PC-3 (cell line): ENCODE measurements at regions not wholly inside any gene's neighbourhood (a gene's known extent, or its start where the extent isn't known, plus 50 kb on each side); places are given as distances from the start of the nearest gene placed in this dataset.

Source experiments
- ATAC-seq: fragments of 200-7000 bp; cut with Tn5 transposase; 2 replicates; pipeline ENCODE4 v1.9.1; 2020; ENCODE audit warnings: mild to moderate bottlenecking, moderate library complexity
- BruUV-seq: library from RNA; stranded (reverse); fragments of 400-500 nt; replicated peaks from 2 replicates; lab custom pipeline; 2021; lab: Mats Ljungman, UMichigan
- CTCF ChIA-PET: fragments of 300-600 bp; sonication (Branson Sonifier 250); formaldehyde crosslinking; loops from one replicate; lab custom pipeline; 2022; ENCODE audit warnings: antibody characterized with exemption; lab: Charles Lee
- POLR2A ChIA-PET: fragments of 300-600 bp; sonication (Branson Sonifier 250); formaldehyde crosslinking; loops from one replicate; lab custom pipeline; 2022; ENCODE audit warnings: antibody characterized with exemption; ENCODE audit not compliant: unreplicated experiment; lab: Charles Lee
- DNase-seq: peaks from one replicate; pipeline ENCODE4 v3.0.0-alpha.2; 2015
- H2AFZ ChIP-seq: fragments of 300-600 bp; sonication (generic); 2 replicates; pipeline ENCODE4 v1.6.0; 2016; ENCODE audit warnings: antibody characterized with exemption, low read length
- H3F3A ChIP-seq: fragments of 300-600 bp; sonication (generic); one replicate; pipeline ENCODE4 v1.6.0; 2017; ENCODE audit warnings: antibody characterized with exemption, low read length, control low read depth, mild to moderate bottlenecking; ENCODE audit not compliant: unreplicated experiment
- H3K27ac ChIP-seq: fragments of 300-600 bp; sonication (generic); 2 replicates; pipeline ENCODE4 v1.5.1; 2016; ENCODE audit warnings: mild to moderate bottlenecking, low read length
- H3K27me3 ChIP-seq: fragments of 300-600 bp; sonication (generic); 2 replicates; pipeline ENCODE4 v1.6.1; 2016; ENCODE audit warnings: low read length, mixed read lengths
- H3K36me3 ChIP-seq: fragments of 300-600 bp; sonication (generic); 2 replicates; pipeline ENCODE4 v1.6.1; 2016; ENCODE audit warnings: low read depth, mixed run types, low read length, mixed read lengths
- H3K4me1 ChIP-seq: fragments of 300-600 bp; sonication (generic); 2 replicates; pipeline ENCODE4 v1.5.1; 2016; ENCODE audit warnings: low read length; ENCODE audit not compliant: insufficient read depth
- H3K4me2 ChIP-seq: fragments of 300-600 bp; sonication (generic); 2 replicates; pipeline ENCODE4 v1.6.0; 2016; ENCODE audit warnings: low read length
- H3K4me3 ChIP-seq: fragments of 300-600 bp; sonication (generic); 2 replicates; pipeline ENCODE4 v1.5.1; 2016; ENCODE audit warnings: mild to moderate bottlenecking, low read length, mixed read lengths
- H3K79me2 ChIP-seq: fragments of 300-600 bp; sonication (generic); 2 replicates; pipeline ENCODE4 v1.6.1; 2017; ENCODE audit warnings: low read length, mixed read lengths
- H3K9ac ChIP-seq: fragments of 300-600 bp; sonication (generic); 2 replicates; pipeline ENCODE4 v1.6.0; 2016; ENCODE audit warnings: mild to moderate bottlenecking, low read length
- H3K9me2 ChIP-seq: fragments of 300-600 bp; sonication (generic); replicated peaks from 2 replicates; pipeline ENCODE4 v1.6.1; 2016; ENCODE audit warnings: mixed run types, low read length, mixed read lengths
- H3K9me3 ChIP-seq: fragments of 300-600 bp; sonication (generic); 2 replicates; pipeline ENCODE4 v1.6.1; 2016; ENCODE audit warnings: low read length, mixed read lengths
- H4K20me1 ChIP-seq: fragments of 300-600 bp; sonication (generic); 2 replicates; pipeline ENCODE4 v1.6.1; 2016; ENCODE audit warnings: low read length, mixed read lengths
- CTCF ChIP-seq: fragments of 300-600 bp; sonication (generic); conservative IDR thresholded peaks from 2 replicates; pipeline ENCODE4 v1.5.1; 2017; ENCODE audit warnings: antibody characterized with exemption, low read depth, mild to moderate bottlenecking, low read length
- EZH2 ChIP-seq: fragments of 300-600 bp; sonication (generic); IDR thresholded peaks from one replicate; pipeline ENCODE4 v1.6.1; 2017; ENCODE audit warnings: antibody characterized with exemption, mild to moderate bottlenecking, low read length; ENCODE audit not compliant: unreplicated experiment
- EZH2phosphoT487 ChIP-seq: fragments of 300-600 bp; sonication (generic); IDR thresholded peaks from 2 replicates; pipeline ENCODE4 v1.6.1; 2018; ENCODE audit warnings: mild to moderate bottlenecking, antibody characterized with exemption, low read length, borderline replicate concordance
- intact Hi-C: fragments of 100-400 bp; cut with micrococcal nuclease; formaldehyde crosslinking; loops from 2 replicates; pipeline ENCODE4 v1.9.0; 2023

- no peak overlapping the region for H3K4me2 ChIP-seq
- H3K9me3 ChIP-seq, result no peaks in the 10 kb centered on the region
- peaks cover 18% of the 10 kb centered on the region; the same call in 1 of the 2 replicates for H3K4me1 ChIP-seq
- H3K36me3 ChIP-seq, result no peaks in the 10 kb centered on the region
- no peak overlapping the region for H2AFZ ChIP-seq
- no peak for DNase-seq
- H3K4me3 ChIP-seq, result no peak overlapping the region
- H3K9me2 ChIP-seq, result no peaks in the 10 kb centered on the region
- intact Hi-C loops, result no loop called here
- H3K9ac ChIP-seq, result no peak overlapping the region
- ChIA-PET POLR2A (no interaction called here), CTCF (no interaction called here)
- H3K27me3 ChIP-seq, result no peaks in the 10 kb centered on the region
- H3K27ac ChIP-seq, result no peak overlapping the region
- no peaks in the 10 kb centered on the region for H3F3A ChIP-seq
- no peaks in the 10 kb centered on the region for H3K79me2 ChIP-seq
- no peak for ATAC-seq
- no peak for TF ChIP-seq CTCF
- BruUV-seq, result no TSS peak
- H4K20me1 ChIP-seq, result no peaks in the 10 kb centered on the region
Measured at GRCh38 chr6:22749696-22750095, 180.3 kb downstream of the HDGFL1 start.

GRCh38 chr6:22751223-22751622 lies 181.9 kb downstream of the HDGFL1 start:
- H3K9me2 ChIP-seq, result no peaks in the 10 kb centered on the region
- peaks cover 11% of the 10 kb centered on the region; the same call in 1 of the 2 replicates for H3K4me1 ChIP-seq
- H3K36me3 ChIP-seq, result no peaks in the 10 kb centered on the region
- H3K4me3 ChIP-seq, result no peak overlapping the region
- H3K27ac ChIP-seq, result no peak overlapping the region
- BruUV-seq, result no TSS peak
- TF ChIP-seq EZH2 (no peak), EZH2phosphoT487 (no peak), CTCF (no peak)
- no peaks in the 10 kb centered on the region for H3F3A ChIP-seq
- no peaks in the 10 kb centered on the region for H3K79me2 ChIP-seq
- no peak overlapping the region for H2AFZ ChIP-seq
- no peaks in the 10 kb centered on the region for H3K27me3 ChIP-seq
- DNase-seq (no peak), ATAC-seq (no peak)
- H3K4me2 ChIP-seq, result no peak overlapping the region
- CTCF ChIA-PET, result no interaction called here
- no peak overlapping the region for H3K9ac ChIP-seq
- no peaks in the 10 kb centered on the region for H4K20me1 ChIP-seq
- intact Hi-C loops, result no loop called here
- POLR2A ChIA-PET, result no interaction called here
- H3K9me3 ChIP-seq, result no peaks in the 10 kb centered on the region

GRCh38 chr6:22752522-22752921 lies 183.2 kb downstream of the HDGFL1 start:
- Histone ChIP-seq H3K79me2 (no peaks in the 10 kb centered on the region), H3K4me2 (no peak overlapping the region), H3K27me3 (no peaks in the 10 kb centered on the region), H3K27ac (no peak overlapping the region), H3K9me2 (no peaks in the 10 kb centered on the region), H3F3A (no peaks in the 10 kb centered on the region), H3K9ac (no peak overlapping the region), H2AFZ (no peak overlapping the region), H3K4me1 (peaks cover 11% of the 10 kb centered on the region; the same call in 1 of the 2 replicates), H3K9me3 (no peaks in the 10 kb centered on the region), H4K20me1 (no peaks in the 10 kb centered on the region), H3K4me3 (no peak overlapping the region), H3K36me3 (no peaks in the 10 kb centered on the region)
- DNase-seq (no peak), ATAC-seq (no peak)
- ChIA-PET CTCF (no interaction called here), POLR2A (no interaction called here)
- TF ChIP-seq EZH2, result no peak
- TF ChIP-seq EZH2phosphoT487, result no peak
- TF ChIP-seq CTCF, result no peak
- no TSS peak for BruUV-seq
- intact Hi-C loops, result no loop called here
